ENCODE measurements at regions not wholly inside any gene's neighbourhood (a gene's known extent, or its start where the extent isn't known, plus 50 kb on each side); places are given as distances from the start of the nearest gene placed in this dataset.

- H3K27me3 ChIP-seq = no peaks in the 10 kb centered on the region
- TF ChIP-seq POLR2A (IDR thresholded peaks at IDR 0.05) (no peak), CTCF (IDR thresholded peaks at IDR 0.05) (no peak), POLR2AphosphoS5 (IDR thresholded peaks at IDR 0.05) (no peak)
- H3K9me3 ChIP-seq = peaks cover 7 to 12% of the 10 kb centered on the region in 2 donors
- DNase-seq (ENCODE audit: low spot score in 2 of 2) = no peak
- H3K27ac ChIP-seq = no peak overlapping the region
- H3K4me1 ChIP-seq = no peaks in the 10 kb centered on the region
- intact Hi-C loops (cut with DNase I; ENCODE audit: low total_unique reads) = no loop called here
- H3K4me3 ChIP-seq = no peak overlapping the region
- no peaks in the 10 kb centered on the region for H3K36me3 ChIP-seq
These were observed 412.2 kb downstream of the INSC start for GRCh38 chr11:15526859-15527450.

- Histone ChIP-seq H3K4me1 (no peaks in the 10 kb centered on the region), H3K27ac (no peak overlapping the region), H3K36me3 (no peaks in the 10 kb centered on the region), H3K27me3 (no peaks in the 10 kb centered on the region), H3K4me3 (no peak overlapping the region), H3K9me3 (peaks cover 0 to 8% of the 10 kb centered on the region in 2 donors)
- intact Hi-C loops (cut with DNase I; ENCODE audit: low total_unique reads) = no loop called here
- TF ChIP-seq CTCF (IDR thresholded peaks at IDR 0.05) (no peak), POLR2AphosphoS5 (IDR thresholded peaks at IDR 0.05) (no peak), POLR2A (IDR thresholded peaks at IDR 0.05) (no peak)
- DNase-seq (ENCODE audit: low spot score in 2 of 2) = no peak
These were observed 417.7 kb downstream of the INSC start for GRCh38 chr11:15532432-15532831.

- H3K27me3 ChIP-seq = no peaks in the 10 kb centered on the region
- H3K9me3 ChIP-seq = no peaks in the 10 kb centered on the region
- no peak overlapping the region for H3K27ac ChIP-seq
- H3K4me1 ChIP-seq = no peaks in the 10 kb centered on the region
- intact Hi-C loops (cut with DNase I; ENCODE audit: low total_unique reads) = no loop called here
- no peak overlapping the region for H3K4me3 ChIP-seq
- no peak for TF ChIP-seq POLR2A (IDR thresholded peaks at IDR 0.05)
- no peak for TF ChIP-seq CTCF (IDR thresholded peaks at IDR 0.05)
- TF ChIP-seq POLR2AphosphoS5 (IDR thresholded peaks at IDR 0.05) = no peak
- no peaks in the 10 kb centered on the region for H3K36me3 ChIP-seq
- DNase-seq (ENCODE audit: low spot score in 2 of 2) = no peak
These were observed 419.5 kb downstream of the INSC start for GRCh38 chr11:15534266-15534665.

GRCh38 chr11:15535414-15535813 lies 420.7 kb downstream of the INSC start:
- Histone ChIP-seq H3K9me3 (no peaks in the 10 kb centered on the region), H3K4me3 (no peak overlapping the region), H3K27ac (no peak overlapping the region), H3K4me1 (no peaks in the 10 kb centered on the region), H3K36me3 (no peaks in the 10 kb centered on the region), H3K27me3 (no peaks in the 10 kb centered on the region)
- intact Hi-C loops (cut with DNase I; ENCODE audit: low total_unique reads) = no loop called here
- no peak for TF ChIP-seq CTCF (IDR thresholded peaks at IDR 0.05)
- TF ChIP-seq POLR2A (IDR thresholded peaks at IDR 0.05) = no peak
- no peak for TF ChIP-seq POLR2AphosphoS5 (IDR thresholded peaks at IDR 0.05)
- DNase-seq (ENCODE audit: low spot score in 2 of 2) = no peak

GRCh38 chr11:15536438-15536837 lies 421.7 kb downstream of the INSC start:
- DNase-seq (ENCODE audit: low spot score in 2 of 2) = no peak
- H3K9me3 ChIP-seq = no peaks in the 10 kb centered on the region
- no peaks in the 10 kb centered on the region for H3K36me3 ChIP-seq
- H3K4me3 ChIP-seq = no peak overlapping the region
- H3K27ac ChIP-seq = no peak overlapping the region
- no peaks in the 10 kb centered on the region for H3K4me1 ChIP-seq
- TF ChIP-seq CTCF (IDR thresholded peaks at IDR 0.05) (no peak), POLR2A (IDR thresholded peaks at IDR 0.05) (no peak), POLR2AphosphoS5 (IDR thresholded peaks at IDR 0.05) (no peak)
- intact Hi-C loops (cut with DNase I; ENCODE audit: low total_unique reads) = no loop called here
- no peaks in the 10 kb centered on the region for H3K27me3 ChIP-seq

Measured in breast epithelium (tissue), 4 donors.